ENCODE measurements at regions not wholly inside any gene's neighbourhood (a gene's known extent, or its start where the extent isn't known, plus 50 kb on each side); places are given as distances from the start of the nearest gene placed in this dataset.

DNA sequence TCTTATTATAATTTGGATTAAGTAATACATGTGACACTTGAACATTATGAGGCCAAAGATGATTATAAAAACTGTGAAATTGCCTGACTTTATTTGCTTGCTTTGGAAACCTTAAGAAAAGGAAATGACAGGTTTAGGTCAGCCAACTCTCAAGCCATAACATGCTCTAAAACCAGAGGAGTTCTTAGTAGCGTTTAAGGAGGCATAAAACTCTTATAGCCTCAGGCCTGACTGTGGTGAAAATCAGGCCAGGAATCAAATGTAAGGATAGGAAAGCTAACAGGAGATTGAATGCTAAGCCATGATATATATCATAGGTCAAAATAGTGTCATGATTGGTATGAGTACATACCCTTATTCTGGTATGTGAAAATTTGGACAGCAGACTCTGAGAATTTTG lies 1142.4 kb upstream of the MIR17HG start:
- Mint-ChIP-seq H3K27me3 (no peaks in the 10 kb centered on the region), H3K9me3 (peaks cover 3 to 25% (median 13%) of the 10 kb centered on the region in 3 donors), H3K36me3 (peaks cover 2% of the 10 kb centered on the region), H3K4me3 (no peak overlapping the region), H3K27ac (no peak overlapping the region), H3K4me1 (peaks cover 0 to 2% (median 1%) of the 10 kb centered on the region in 3 donors)

DNA sequence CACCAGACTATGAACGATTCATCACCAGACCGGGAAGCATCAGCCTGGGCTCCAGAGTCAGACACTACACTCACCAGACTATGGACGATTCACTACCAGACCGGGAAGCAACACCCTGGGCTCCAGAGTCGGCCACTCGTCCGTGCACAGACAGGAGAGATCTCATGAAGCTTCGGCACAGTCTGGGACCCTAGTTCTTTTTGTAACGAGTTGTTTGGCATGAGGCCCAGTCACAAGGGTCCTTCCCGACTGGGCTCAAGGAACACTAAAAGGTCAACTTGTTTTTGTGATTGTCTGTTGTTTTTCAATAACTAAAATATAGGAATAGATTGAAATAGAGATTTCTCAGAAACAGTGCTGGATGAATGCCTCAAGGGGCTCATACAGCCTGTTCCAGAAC lies 1141.6 kb upstream of the MIR17HG start:
- Mint-ChIP-seq H3K36me3 (no peaks in the 10 kb centered on the region), H3K27ac (no peak overlapping the region), H3K9me3 (peaks cover 3 to 25% (median 14%) of the 10 kb centered on the region in 3 donors), H3K27me3 (no peaks in the 10 kb centered on the region), H3K4me1 (peaks cover 0 to 2% (median 0%) of the 10 kb centered on the region in 3 donors), H3K4me3 (no peak overlapping the region)

DNA sequence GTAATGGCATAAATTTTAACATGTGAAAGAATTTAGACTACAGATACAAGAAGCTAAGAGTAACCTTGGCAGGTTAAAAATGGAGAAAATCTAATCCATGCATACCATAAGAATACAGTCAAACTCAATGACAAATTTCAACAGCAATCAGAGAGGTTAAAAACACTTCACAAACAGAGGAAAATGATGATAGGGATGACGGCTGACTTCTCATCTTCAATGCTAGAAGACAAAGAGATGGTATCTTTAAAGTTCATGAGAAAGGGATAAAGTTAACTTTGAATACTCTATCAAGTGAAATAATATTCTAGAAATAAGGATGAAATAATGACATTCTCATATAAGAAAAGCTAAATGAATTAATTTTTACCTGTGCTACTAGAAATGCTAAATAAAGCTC lies 1130.2 kb upstream of the MIR17HG start:
- Mint-ChIP-seq H3K4me3 (no peak overlapping the region), H3K36me3 (no peaks in the 10 kb centered on the region), H3K27me3 (no peaks in the 10 kb centered on the region), H3K9me3 (peaks cover 0 to 7% (median 3%) of the 10 kb centered on the region in 3 donors), H3K27ac (no peak overlapping the region), H3K4me1 (no peaks in the 10 kb centered on the region)

DNA sequence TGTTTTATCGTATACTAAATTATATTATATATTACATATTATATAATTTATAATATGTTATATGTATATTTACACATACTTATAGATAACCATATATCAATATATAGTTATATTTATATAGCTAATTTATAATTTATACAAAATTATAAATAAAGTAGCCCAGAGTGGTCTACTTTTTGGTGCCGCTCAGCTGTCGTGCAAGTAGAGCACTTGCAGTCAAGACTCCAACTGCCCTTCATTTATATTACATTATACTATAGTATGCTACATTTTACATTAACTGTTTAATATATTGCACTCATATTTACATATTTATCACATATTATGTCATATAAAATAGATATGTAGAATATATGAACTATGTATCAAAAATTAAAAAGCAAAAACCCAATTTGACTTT lies 1124.7 kb upstream of the MIR17HG start:
- Mint-ChIP-seq H3K27ac (no peak overlapping the region), H3K36me3 (no peaks in the 10 kb centered on the region), H3K9me3 (peaks cover 0 to 4% (median 0%) of the 10 kb centered on the region in 3 donors), H3K4me1 (no peaks in the 10 kb centered on the region), H3K27me3 (no peaks in the 10 kb centered on the region), H3K4me3 (no peak overlapping the region)

DNA sequence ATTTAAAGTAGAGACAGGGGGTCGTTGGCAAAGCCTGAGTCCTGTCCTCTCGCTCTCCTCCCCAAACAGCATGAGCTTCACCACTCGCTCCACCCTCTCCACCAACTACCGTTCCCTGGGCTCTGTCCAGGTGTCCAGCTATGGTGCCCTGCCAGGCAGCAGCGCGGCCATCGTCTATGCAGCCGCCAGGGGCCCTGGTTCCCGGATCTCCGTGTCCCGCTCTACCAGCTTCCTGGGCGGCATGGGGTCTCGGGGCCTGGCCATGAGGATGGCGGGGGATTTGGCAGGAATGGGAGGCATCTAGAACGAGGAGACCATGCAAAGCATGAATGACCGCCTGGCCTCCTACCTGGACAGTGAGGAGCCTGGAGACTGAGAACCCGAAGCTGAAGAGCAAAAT lies 1117.2 kb upstream of the MIR17HG start:
- Mint-ChIP-seq H3K27ac (no peak overlapping the region), H3K4me3 (no peak overlapping the region), H3K36me3 (no peaks in the 10 kb centered on the region)

DNA sequence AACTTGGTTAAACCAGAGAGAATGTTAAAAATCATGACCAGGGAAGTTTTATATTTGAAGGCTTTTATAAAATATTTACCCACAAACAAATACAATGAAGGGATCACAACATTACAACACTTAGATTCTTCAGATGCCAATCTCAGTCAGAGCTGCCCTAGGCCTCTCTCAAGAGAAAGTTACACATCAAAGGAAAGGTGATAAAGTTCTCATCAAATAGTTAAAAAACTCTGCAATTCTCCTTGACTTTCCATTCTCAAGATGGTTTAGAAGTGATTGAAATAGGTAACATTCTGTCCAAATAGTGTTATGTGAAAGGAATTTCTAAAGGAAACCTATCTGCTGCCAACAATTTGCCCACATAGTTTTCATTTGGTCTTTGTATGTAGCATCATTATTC lies 1115.2 kb upstream of the MIR17HG start:
- Mint-ChIP-seq H3K9me3 (peaks cover 0 to 4% (median 2%) of the 10 kb centered on the region in 3 donors), H3K36me3 (no peaks in the 10 kb centered on the region), H3K4me1 (no peaks in the 10 kb centered on the region), H3K27me3 (no peaks in the 10 kb centered on the region), H3K4me3 (no peak overlapping the region), H3K27ac (no peak overlapping the region)

More for the DNA sequence above, 1117.2 kb upstream of the MIR17HG start:
- H3K4me1 Mint-ChIP-seq, result no peaks in the 10 kb centered on the region
- H3K9me3 Mint-ChIP-seq, result peaks cover 0 to 6% (median 4%) of the 10 kb centered on the region in 3 donors
- H3K27me3 Mint-ChIP-seq, result no peaks in the 10 kb centered on the region

DNA sequence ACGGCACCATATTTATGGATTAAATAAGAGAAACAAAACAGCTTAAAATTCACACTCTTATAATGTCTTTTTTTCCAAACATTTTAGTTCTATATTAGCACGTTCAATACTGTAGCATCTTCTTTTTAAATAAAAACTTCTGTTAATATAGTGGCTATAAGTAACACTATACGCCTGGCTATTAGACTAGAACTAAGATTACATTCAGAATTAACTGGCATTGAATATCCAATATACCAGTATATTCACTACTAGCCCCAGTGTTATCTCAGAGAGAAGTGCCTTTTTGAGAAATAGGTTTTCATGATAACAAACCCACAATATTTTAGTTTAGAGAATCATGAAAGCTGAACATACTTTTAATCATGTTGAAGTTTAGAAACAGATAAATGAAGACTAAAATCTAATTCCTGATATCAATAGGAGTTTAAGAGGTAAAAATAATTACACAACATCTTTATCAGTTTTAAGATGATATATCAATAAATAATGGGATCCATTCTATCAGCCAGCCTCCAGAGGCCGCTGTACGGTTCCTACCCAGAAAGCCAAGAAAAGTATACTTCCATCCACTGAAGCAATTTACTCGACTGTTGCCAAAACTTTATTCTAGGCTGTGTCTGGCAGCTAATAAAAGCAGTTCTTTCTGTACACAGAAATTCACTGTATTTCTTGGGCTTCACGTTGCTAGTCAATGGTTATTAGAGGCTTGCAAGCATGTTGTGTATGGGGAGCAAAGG lies 1113.4 kb upstream of the MIR17HG start:
- peaks cover 0 to 4% (median 2%) of the 10 kb centered on the region in 3 donors for H3K9me3 Mint-ChIP-seq
- no peak overlapping the region for H3K4me3 Mint-ChIP-seq
- H3K27me3 Mint-ChIP-seq, result no peaks in the 10 kb centered on the region
- no peaks in the 10 kb centered on the region for H3K4me1 Mint-ChIP-seq
- H3K27ac Mint-ChIP-seq, result no peak overlapping the region
- H3K36me3 Mint-ChIP-seq, result no peaks in the 10 kb centered on the region

DNA sequence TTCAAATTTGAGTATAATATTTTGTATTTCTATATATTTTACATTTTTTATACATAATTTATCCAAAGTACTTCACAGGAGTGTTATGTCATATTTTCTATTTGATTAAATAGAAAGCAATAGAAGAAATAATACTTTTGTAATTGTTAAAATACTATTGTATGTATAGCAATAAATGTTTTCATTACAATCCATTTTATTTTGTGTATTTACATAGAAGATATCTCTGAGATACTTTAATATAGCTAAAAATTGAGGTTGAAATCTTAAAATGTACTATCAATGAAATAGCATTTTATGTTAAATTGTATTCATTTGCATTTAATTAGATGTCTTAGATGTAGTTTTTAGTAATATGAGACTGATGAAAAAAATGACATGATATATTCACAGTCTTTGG lies 1109.6 kb upstream of the MIR17HG start:
- no peak overlapping the region for H3K4me3 Mint-ChIP-seq
- H3K4me1 Mint-ChIP-seq, result no peaks in the 10 kb centered on the region
- peaks cover 0 to 2% (median 1%) of the 10 kb centered on the region in 3 donors for H3K9me3 Mint-ChIP-seq
- no peaks in the 10 kb centered on the region for H3K27me3 Mint-ChIP-seq
- H3K36me3 Mint-ChIP-seq, result no peaks in the 10 kb centered on the region
- H3K27ac Mint-ChIP-seq, result no peak overlapping the region

DNA sequence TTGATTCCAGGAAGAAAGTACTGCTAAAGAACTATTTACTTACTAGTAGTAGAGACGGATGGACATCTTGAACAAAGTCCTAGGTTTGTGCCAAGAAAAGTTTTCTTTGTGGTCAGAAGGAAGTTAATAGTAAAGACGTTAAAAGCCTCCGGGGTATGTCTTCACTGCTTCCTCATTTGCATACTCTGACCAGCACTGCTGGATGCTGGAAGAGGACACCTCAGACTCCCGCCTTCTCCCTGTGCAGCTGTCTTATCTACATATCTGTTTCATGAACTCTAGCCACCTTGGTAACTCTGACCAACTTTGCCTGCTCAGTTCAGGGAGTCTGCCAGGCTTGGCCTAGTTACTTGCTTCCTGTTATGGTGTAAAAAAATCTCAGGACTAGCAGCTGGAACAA lies 1109.1 kb upstream of the MIR17HG start:
- no peaks in the 10 kb centered on the region for H3K4me1 Mint-ChIP-seq
- no peaks in the 10 kb centered on the region for H3K36me3 Mint-ChIP-seq
- H3K9me3 Mint-ChIP-seq, result peaks cover 0 to 2% (median 1%) of the 10 kb centered on the region in 3 donors
- H3K27ac Mint-ChIP-seq, result no peak overlapping the region
- no peaks in the 10 kb centered on the region for H3K27me3 Mint-ChIP-seq
- no peak overlapping the region for H3K4me3 Mint-ChIP-seq

DNA sequence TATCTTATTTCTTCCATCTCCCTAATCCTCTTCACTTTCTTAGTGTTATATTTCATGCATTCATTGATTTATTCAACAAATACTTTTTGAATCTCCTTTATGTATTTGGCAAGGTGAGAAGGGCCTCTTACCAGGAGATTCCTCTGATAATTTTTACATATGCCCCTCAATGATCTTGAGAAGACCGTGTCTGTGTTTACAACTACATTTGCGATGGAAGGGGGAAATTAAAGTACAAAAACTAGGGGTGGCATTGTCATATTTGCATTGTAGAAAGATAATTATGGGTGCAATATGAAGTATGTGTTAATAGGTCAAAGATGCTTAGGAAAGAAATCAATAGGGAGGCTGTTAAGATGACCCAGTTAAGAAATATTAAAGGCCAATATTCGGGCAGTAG lies 1108.4 kb upstream of the MIR17HG start:
- no peak overlapping the region for H3K27ac Mint-ChIP-seq
- H3K9me3 Mint-ChIP-seq, result peaks cover 0 to 2% (median 1%) of the 10 kb centered on the region in 3 donors
- H3K4me1 Mint-ChIP-seq, result no peaks in the 10 kb centered on the region
- no peak overlapping the region for H3K4me3 Mint-ChIP-seq
- H3K36me3 Mint-ChIP-seq, result no peaks in the 10 kb centered on the region
- no peaks in the 10 kb centered on the region for H3K27me3 Mint-ChIP-seq

DNA sequence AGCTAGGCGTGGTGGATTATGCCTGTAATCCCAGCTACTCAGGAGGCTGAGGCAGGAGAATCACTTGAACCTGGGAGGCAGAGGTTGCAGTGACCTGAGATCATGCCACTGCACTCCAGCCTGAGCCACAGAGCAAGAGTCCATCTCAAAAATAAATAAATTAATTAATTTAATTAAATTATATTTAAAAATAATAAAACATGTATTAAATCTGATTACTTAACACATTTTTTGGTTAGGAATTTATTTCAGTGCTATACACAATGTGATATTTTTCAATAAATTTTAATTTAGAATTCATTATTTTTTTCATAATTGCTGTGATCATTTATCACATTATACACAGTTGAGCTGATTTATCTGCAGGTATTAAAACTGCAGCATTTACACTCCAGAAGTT lies 1101.5 kb upstream of the MIR17HG start:
- Mint-ChIP-seq H3K36me3 (no peaks in the 10 kb centered on the region), H3K4me3 (no peak overlapping the region), H3K9me3 (peaks cover 2 to 7% (median 3%) of the 10 kb centered on the region in 3 donors), H3K4me1 (no peaks in the 10 kb centered on the region), H3K27ac (no peak overlapping the region), H3K27me3 (no peaks in the 10 kb centered on the region)

DNA sequence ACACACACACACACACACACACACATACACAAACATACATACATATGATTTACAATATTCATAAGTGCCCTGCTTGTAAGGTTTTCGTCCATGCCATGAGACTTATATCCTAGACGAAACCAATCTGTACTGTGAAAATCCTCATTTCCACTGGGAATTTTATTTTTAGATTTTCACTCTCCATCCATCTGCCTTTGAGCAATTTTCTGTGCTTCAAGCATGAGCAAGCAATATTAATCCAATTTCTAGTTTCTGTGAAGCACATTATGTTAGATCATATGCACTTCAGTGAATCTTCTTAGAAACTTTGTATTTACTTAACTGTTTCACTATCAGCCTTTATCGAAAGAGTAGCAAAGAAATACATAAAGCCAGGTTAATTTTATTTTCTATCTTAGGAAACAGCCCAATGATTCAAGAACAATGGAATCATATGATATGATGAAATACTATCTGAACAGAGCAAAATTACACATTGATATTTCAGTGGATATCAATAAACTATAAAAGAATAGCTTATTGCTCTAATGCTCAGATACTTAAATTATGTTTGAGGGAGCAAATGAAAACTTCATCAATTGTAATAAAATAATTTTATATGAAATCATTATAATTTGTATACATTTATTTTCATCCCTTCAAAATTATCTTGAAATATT lies 1100.7 kb upstream of the MIR17HG start:
- H3K4me1 Mint-ChIP-seq, result no peaks in the 10 kb centered on the region
- H3K27me3 Mint-ChIP-seq, result no peaks in the 10 kb centered on the region
- H3K9me3 Mint-ChIP-seq, result peaks cover 2 to 7% (median 6%) of the 10 kb centered on the region in 3 donors
- no peaks in the 10 kb centered on the region for H3K36me3 Mint-ChIP-seq
- no peak overlapping the region for H3K4me3 Mint-ChIP-seq
- H3K27ac Mint-ChIP-seq, result no peak overlapping the region

DNA sequence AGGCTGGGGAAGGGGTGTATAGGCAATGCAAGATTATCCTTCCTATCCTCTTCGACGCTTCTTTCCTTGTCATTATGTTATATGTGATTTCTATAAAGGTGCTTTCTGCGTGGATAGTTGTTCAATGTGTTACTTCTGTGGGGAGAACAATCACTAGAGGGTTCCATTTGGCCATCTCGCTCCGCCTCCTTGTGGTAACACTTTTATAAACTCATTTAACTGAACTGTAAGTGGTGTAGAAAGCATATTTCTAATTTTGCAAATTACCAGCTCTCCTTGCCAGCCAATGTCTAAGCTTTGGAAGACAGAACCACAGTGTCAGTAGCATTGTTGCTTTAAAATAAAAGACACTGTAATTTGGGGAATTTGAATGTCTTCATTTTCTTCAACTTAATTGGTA lies 1093.7 kb upstream of the MIR17HG start:
- Mint-ChIP-seq H3K4me3 (no peak overlapping the region), H3K36me3 (no peaks in the 10 kb centered on the region), H3K9me3 (peaks cover 8 to 11% (median 8%) of the 10 kb centered on the region in 3 donors)

DNA sequence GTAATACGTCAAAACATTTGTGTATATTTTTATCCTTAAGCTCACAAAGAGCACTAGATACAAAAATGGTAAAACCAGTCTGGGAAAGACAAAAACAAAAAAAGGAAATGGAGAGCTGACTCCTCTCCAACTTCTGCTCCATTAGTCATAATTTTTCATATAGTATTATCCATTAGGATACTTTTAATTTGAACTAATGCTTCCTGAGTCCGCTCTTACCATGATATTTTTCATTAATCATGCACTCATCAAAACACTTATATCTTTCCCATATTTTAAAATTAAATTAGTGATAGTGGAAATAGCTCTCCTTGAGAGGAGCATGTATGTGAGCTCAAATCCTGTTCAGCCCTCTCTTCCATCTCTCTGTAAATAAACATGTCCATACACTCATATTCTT lies 1093.0 kb upstream of the MIR17HG start:
- H3K36me3 Mint-ChIP-seq, result no peaks in the 10 kb centered on the region
- H3K9me3 Mint-ChIP-seq, result peaks cover 5 to 11% (median 8%) of the 10 kb centered on the region in 3 donors
- no peak overlapping the region for H3K4me3 Mint-ChIP-seq
- H3K4me1 Mint-ChIP-seq, result no peaks in the 10 kb centered on the region
- no peaks in the 10 kb centered on the region for H3K27me3 Mint-ChIP-seq
- H3K27ac Mint-ChIP-seq, result no peak overlapping the region

More for the DNA sequence above, 1093.7 kb upstream of the MIR17HG start:
- Mint-ChIP-seq H3K27ac (no peak overlapping the region), H3K4me1 (no peaks in the 10 kb centered on the region), H3K27me3 (no peaks in the 10 kb centered on the region)

DNA sequence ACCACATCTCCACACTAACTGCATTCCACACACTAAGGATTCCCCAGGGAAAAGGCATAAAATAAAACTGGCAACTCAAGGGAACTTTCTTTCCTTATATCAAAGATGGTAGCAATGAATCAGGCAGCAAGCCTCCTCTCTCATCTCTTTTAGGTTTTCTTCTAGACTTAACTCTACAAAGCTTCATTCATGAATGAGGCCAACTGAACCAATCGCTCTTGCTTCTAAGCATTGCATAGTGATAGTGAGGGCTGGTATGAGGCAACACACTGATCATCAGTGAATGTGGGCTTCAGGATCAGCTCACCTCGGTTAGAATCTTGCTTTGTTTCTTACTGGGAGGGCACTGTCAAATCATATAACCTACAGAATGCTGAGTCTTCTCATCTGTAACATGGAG lies 1090.7 kb upstream of the MIR17HG start:
- Mint-ChIP-seq H3K27ac (no peak overlapping the region), H3K27me3 (no peaks in the 10 kb centered on the region), H3K4me1 (no peaks in the 10 kb centered on the region), H3K9me3 (peaks cover 5 to 16% (median 12%) of the 10 kb centered on the region in 3 donors), H3K4me3 (no peak overlapping the region), H3K36me3 (no peaks in the 10 kb centered on the region)

DNA sequence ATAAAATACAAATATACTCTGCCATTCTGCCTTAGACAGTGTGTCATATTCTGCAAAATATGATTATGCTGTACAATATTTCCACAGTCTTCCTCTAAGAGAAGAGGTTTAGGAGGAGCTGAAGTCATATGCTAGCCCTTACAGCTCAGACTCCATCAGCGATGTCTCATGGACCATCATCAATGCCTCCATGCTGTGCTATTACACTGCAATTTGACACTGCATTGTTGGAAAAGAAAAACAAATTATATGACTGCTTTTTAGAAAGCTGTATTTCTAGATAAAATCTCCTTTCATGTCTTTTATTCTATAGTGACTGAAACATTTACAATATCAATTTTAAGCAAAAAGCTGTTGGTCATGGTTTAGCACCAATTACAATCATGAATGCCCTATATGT lies 1089.4 kb upstream of the MIR17HG start:
- no peak overlapping the region for H3K27ac Mint-ChIP-seq
- H3K27me3 Mint-ChIP-seq, result no peaks in the 10 kb centered on the region
- H3K36me3 Mint-ChIP-seq, result no peaks in the 10 kb centered on the region
- no peak overlapping the region for H3K4me3 Mint-ChIP-seq
- peaks cover 0 to 18% (median 12%) of the 10 kb centered on the region in 3 donors for H3K9me3 Mint-ChIP-seq
- H3K4me1 Mint-ChIP-seq, result no peaks in the 10 kb centered on the region
